AG10803 (cell line): ENCODE measurements at regions not wholly inside any gene's neighbourhood (a gene's known extent, or its start where the extent isn't known, plus 50 kb on each side); places are given as distances from the start of the nearest gene placed in this dataset.

Experiments used
- DNase-seq: peaks from one replicate; pipeline ENCODE4 v3.0.0; 2010; ENCODE audit warnings: low read depth
- H3K4me3 ChIP-seq: 2 replicates; pipeline ENCODE4 v1.5.1; 2011; ENCODE audit warnings: mild to moderate bottlenecking, low read length, control low read depth
- TF ChIP-seq, protein P1 (sequence below): conservative IDR thresholded peaks from 2 replicates; pipeline ENCODE4 v1.5.1; 2011; ENCODE audit warnings: mild to moderate bottlenecking, low read length, control low read depth, inconsistent platforms

- no peak overlapping the region for H3K4me3 ChIP-seq
- TF ChIP-seq, protein P1, sequence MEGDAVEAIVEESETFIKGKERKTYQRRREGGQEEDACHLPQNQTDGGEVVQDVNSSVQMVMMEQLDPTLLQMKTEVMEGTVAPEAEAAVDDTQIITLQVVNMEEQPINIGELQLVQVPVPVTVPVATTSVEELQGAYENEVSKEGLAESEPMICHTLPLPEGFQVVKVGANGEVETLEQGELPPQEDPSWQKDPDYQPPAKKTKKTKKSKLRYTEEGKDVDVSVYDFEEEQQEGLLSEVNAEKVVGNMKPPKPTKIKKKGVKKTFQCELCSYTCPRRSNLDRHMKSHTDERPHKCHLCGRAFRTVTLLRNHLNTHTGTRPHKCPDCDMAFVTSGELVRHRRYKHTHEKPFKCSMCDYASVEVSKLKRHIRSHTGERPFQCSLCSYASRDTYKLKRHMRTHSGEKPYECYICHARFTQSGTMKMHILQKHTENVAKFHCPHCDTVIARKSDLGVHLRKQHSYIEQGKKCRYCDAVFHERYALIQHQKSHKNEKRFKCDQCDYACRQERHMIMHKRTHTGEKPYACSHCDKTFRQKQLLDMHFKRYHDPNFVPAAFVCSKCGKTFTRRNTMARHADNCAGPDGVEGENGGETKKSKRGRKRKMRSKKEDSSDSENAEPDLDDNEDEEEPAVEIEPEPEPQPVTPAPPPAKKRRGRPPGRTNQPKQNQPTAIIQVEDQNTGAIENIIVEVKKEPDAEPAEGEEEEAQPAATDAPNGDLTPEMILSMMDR: peak; percentile 76
- DNase-seq: peak; percentile 79
Measured at GRCh38 chr4:101730291-101731117, 60.0 kb upstream of the BANK1 start.

- no peak for DNase-seq
- TF ChIP-seq, protein P1: no peak
- no peak overlapping the region for H3K4me3 ChIP-seq
Measured at GRCh38 chr4:101727238-101727637, 63.3 kb upstream of the BANK1 start.

- TF ChIP-seq, protein P1: no peak
- no peak overlapping the region for H3K4me3 ChIP-seq
- DNase-seq: no peak
Measured at GRCh38 chr4:101724093-101724492, 66.4 kb upstream of the BANK1 start.

- no peak overlapping the region for H3K4me3 ChIP-seq
- no peak for DNase-seq
- TF ChIP-seq, protein P1: no peak
Measured at GRCh38 chr4:101718810-101719209, 71.7 kb upstream of the BANK1 start.

DNA sequence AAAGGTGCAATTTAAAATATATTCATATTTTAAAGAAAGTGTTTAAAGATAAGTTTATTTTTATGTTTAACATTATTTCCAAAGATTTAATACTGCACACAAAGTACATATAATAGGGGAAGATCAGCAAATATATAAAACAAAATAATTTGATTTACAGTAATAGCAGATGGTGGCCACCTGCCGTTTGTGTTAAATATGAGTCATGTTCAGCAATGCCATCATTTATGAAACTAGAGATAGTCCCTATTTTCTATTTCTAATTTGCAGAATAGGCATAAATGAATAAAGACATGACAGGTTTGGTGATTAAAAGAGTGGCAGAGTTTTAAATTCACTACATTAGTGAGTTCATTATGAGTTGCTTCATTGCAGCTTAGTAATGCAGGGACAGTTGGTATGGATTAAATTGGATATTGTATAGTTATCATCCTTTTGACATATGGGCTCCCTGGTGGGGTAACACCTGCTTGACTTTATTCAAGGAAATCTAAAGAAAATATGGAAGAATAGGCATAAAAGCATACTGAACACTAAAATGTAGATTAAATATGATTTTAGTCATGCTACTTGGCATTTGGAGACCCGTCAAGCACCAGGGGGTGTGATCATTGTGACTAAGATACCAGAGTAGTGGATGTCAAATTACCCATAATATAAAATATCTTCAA is 78.8 kb upstream of the BANK1 start:
- TF ChIP-seq, protein P1: no peak
- DNase-seq: no peak

DNA sequence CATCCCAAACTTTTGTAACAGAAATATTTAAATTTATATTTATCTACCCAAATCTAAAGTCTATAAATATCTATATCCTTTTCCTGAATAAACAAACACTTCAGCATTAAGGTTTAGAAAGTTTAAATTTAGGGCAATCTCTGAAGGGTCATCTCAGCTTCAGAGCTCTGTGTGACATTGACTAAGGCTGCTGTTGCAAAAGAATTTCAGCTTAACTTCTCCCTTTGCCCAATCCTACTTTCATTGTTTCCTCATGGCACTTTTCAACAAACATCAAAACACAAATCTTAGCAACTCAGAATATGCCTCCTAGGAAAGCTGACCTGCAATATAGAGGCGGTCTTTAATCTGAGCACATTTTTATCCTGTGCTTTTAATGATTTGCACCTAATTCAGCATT is 79.7 kb upstream of the BANK1 start:
- no peak for DNase-seq
- TF ChIP-seq, protein P1: no peak
- H3K4me3 ChIP-seq: no peak overlapping the region

More for the DNA sequence above, 78.8 kb upstream of the BANK1 start:
- H3K4me3 ChIP-seq: no peak overlapping the region
